Chondrocyte (in vitro differentiated cells): ENCODE measurements at regions not wholly inside any gene's neighbourhood (a gene's known extent, or its start where the extent isn't known, plus 50 kb on each side); places are given as distances from the start of the nearest gene placed in this dataset.
A peak's percentile ranks its signal among the peaks of the same experiment; 100 is the strongest.

Source experiments
- DNase-seq: peaks from one replicate; pipeline ENCODE4 v3.0.0; 2021; ENCODE audit warnings: mixed read lengths, low spot score
- H3K27ac Mint-ChIP-seq: one replicate; pipeline ENCODE4 v1.8.0; 2021; ENCODE audit warnings: mild to moderate bottlenecking, moderate library complexity, mixed read lengths; ENCODE audit not compliant: unreplicated experiment
- H3K27me3 Mint-ChIP-seq: 2 replicates; pipeline ENCODE4 v1.8.0; 2021; ENCODE audit warnings: low read depth, mixed read lengths
- H3K36me3 Mint-ChIP-seq: 2 replicates; pipeline ENCODE4 v1.8.0; 2021; ENCODE audit warnings: low read depth, mixed read lengths
- H3K4me1 Mint-ChIP-seq: 2 replicates; pipeline ENCODE4 v1.8.0; 2021; ENCODE audit warnings: low read depth, mild to moderate bottlenecking, mixed read lengths
- H3K4me3 Mint-ChIP-seq: one replicate; pipeline ENCODE4 v1.8.0; 2021; ENCODE audit warnings: mild to moderate bottlenecking, moderate library complexity, mixed read lengths; ENCODE audit not compliant: unreplicated experiment
- H3K9me3 Mint-ChIP-seq: 2 replicates; pipeline ENCODE4 v1.8.0; 2021; ENCODE audit warnings: low read depth, mixed read lengths
- CTCF ChIP-seq: fragments of 200-600 bp; sonication (generic); IDR thresholded peaks from 2 replicates; pipeline ENCODE4 v1.5.0; 2021; ENCODE audit warnings: antibody characterized with exemption, mild to moderate bottlenecking, moderate library complexity

- DNase-seq = no peak
- Mint-ChIP-seq H3K9me3 (no peaks in the 10 kb centered on the region), H3K4me3 (no peak overlapping the region), H3K36me3 (no peaks in the 10 kb centered on the region), H3K27ac (no peak overlapping the region), H3K4me1 (peaks cover 44% of the 10 kb centered on the region), H3K27me3 (no peaks in the 10 kb centered on the region)
- TF ChIP-seq CTCF = no peak
Observed at GRCh38 chr4:17064959-17065358, 166.5 kb upstream of the LDB2 start.

GRCh38 chr4:17063888-17064287, 165.4 kb upstream of the LDB2 start:
- no peak for TF ChIP-seq CTCF
- H3K36me3 Mint-ChIP-seq = no peaks in the 10 kb centered on the region
- H3K4me1 Mint-ChIP-seq = peaks cover 49% of the 10 kb centered on the region
- H3K27me3 Mint-ChIP-seq = no peaks in the 10 kb centered on the region
- no peak for DNase-seq
- no peaks in the 10 kb centered on the region for H3K9me3 Mint-ChIP-seq
- H3K4me3 Mint-ChIP-seq = no peak overlapping the region
- H3K27ac Mint-ChIP-seq = peak overlapping the region; percentile 81

- Mint-ChIP-seq H3K4me1 (peaks cover 23% of the 10 kb centered on the region), H3K27ac (no peak overlapping the region), H3K9me3 (no peaks in the 10 kb centered on the region), H3K4me3 (no peak overlapping the region), H3K27me3 (no peaks in the 10 kb centered on the region), H3K36me3 (no peaks in the 10 kb centered on the region)
- no peak for TF ChIP-seq CTCF
- no peak for DNase-seq
Observed at GRCh38 chr4:17060230-17060629, 161.8 kb upstream of the LDB2 start.

- DNase-seq = no peak
- Mint-ChIP-seq H3K4me1 (peaks cover 15% of the 10 kb centered on the region), H3K4me3 (no peak overlapping the region), H3K27ac (no peak overlapping the region), H3K9me3 (no peaks in the 10 kb centered on the region), H3K27me3 (no peaks in the 10 kb centered on the region), H3K36me3 (no peaks in the 10 kb centered on the region)
- no peak for TF ChIP-seq CTCF
Observed at GRCh38 chr4:17058916-17059741, 160.7 kb upstream of the LDB2 start.

GRCh38 chr4:17058536-17058915, 160.1 kb upstream of the LDB2 start:
- DNase-seq = no peak
- Mint-ChIP-seq H3K9me3 (no peaks in the 10 kb centered on the region), H3K27me3 (no peaks in the 10 kb centered on the region), H3K36me3 (no peaks in the 10 kb centered on the region), H3K4me3 (no peak overlapping the region), H3K27ac (no peak overlapping the region), H3K4me1 (peaks cover 10% of the 10 kb centered on the region)
- no peak for TF ChIP-seq CTCF
